RPMI7951 (cell line): ENCODE measurements at regions not wholly inside any gene's neighbourhood (a gene's known extent, or its start where the extent isn't known, plus 50 kb on each side); places are given as distances from the start of the nearest gene placed in this dataset.
"Not testable (repeated sequence)": the region's sequence is repeated elsewhere in the genome, so short reads cannot be mapped to it uniquely, and the experiment has no call there.

Experiments used
- DNase-seq: peaks from one replicate; pipeline ENCODE4 v3.0.0-alpha.2; 2012; ENCODE audit warnings: low read depth

DNA sequence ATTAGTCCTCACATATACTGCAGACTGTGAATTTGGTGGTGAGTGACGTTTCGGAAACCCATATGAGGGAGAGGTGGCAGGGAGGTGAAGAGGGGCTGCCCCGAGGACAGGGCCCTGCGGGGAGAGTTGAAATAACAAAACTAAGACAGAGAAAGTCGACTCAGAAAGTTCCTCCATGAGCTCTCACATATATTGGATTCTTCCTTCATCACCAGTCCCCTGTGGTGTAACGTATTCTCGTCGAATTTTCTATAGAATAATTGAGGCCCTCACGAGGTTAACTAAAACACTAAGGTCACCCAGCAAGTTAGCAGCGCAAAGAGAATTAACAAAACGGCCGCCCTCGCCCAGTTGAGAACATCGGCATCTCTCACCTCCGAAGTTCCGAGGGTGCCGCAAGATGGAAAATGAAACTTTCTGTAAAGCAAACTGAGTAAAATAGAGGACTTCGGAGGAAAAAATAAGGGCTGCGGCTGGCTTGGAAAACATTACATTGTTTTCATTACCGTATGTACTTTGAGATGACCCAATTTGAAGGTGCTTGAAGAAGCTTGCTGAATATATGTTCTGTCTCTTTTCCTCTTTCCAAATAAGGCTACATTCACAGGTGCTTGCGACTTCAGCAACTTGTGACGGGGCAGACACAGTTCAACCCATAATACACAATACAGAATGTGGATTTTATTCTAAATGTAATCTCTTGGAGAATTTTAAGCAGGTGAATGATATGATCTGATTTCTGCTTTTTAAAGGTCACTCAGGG, 490.9 kb upstream of the JARID2 start:
- DNase-seq, result no peak

- DNase-seq, result no peak
Observed at GRCh38 chr6:14756340-14756739, 489.5 kb upstream of the JARID2 start.

GRCh38 chr6:14757014-14757413, 488.9 kb upstream of the JARID2 start:
- DNase-seq, result no peak

DNA sequence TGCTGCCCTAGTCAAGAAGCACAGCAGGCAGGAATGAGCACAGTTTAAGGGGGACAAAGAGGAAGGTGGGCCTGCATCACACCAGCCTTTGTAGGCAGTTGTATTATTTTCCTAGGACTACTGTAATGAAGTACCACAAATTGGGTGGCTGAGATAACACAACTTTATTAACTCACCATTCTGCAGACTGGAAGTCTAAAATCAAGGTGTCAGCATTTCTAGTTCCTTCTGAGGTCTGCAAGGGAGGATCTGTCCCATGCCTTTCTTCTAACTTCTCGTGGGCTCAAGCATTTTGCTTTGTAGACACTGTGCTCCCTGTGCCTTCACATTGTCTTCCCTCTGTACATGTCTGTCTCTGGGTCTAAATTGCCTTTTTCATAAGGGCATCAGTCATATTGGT, 488.5 kb upstream of the JARID2 start:
- no peak for DNase-seq

- no peak for DNase-seq
Observed at GRCh38 chr6:14758421-14759081, 487.3 kb upstream of the JARID2 start.

DNA sequence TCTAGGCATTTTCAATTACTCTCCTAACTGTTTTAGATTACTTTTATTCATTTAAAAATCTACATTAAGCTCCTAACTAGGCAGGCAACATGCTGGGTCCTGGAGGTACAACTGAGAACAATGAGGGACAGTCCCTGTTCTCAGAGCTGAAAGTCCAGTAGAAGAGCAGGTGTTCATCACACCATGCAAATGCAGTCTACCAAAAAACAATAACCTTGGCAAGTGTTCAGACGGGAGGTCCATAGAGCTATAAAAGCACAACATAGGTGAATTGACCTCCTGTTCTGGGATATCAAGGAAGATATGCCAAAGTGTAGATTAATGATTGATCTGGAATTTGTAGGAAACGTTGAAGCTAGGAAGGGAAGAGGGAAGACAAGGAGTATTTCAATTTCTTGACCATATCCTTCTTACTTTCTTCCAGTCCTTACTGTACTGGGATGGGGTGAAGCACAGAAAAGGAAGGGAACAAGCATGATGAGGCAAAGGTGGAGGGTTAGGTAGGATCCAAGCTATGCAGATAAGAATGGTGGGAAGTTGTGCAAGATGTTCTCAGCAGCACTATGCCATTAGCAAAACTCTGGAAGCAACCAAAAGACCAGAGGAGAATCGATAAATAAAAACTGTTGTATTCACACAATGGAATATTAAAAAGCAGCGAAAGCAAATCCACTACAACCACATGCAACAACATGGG, 485.7 kb upstream of the JARID2 start:
- DNase-seq, result no peak

DNA sequence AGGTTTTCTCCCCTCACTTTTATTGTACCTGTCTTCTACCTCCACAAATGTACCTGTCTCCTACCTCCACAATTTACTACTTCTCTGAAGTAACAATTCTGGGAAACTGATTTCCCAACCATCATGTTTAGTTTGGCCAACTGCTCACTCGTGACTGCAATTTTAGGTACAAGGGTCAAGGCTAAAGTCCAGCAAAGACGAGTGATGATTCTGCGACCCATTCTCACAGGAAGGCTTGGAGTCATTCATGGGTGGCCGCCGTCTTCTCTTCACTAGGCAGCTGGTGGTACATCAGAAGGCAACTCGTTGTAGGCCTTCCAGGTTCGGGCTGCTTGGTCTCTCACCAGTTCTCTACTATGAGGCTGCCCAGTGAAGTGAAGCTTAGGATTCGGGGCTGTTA, 483.8 kb upstream of the JARID2 start:
- DNase-seq, result no peak

DNA sequence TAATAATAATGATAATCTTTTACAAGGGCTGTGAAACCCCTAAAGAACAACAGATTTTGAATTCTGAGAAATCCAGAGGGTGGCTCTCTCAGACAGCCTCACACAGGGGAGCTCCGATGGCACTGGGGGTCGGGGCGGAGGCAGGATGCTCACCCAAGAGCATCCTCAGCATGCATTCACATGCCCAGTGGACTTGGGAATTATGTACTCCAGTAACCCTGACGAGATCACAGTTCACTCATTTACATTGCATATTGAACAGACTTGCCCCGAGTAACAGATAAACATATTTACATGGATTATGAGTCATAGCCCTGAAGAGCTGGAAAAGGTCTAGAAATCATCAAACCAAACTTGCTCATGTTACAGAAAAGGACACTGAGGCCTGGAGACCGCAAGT, 482.7 kb upstream of the JARID2 start:
- DNase-seq, result peak; percentile 37

- no peak for DNase-seq
Observed at GRCh38 chr6:14763616-14764015, 482.3 kb upstream of the JARID2 start.

DNA sequence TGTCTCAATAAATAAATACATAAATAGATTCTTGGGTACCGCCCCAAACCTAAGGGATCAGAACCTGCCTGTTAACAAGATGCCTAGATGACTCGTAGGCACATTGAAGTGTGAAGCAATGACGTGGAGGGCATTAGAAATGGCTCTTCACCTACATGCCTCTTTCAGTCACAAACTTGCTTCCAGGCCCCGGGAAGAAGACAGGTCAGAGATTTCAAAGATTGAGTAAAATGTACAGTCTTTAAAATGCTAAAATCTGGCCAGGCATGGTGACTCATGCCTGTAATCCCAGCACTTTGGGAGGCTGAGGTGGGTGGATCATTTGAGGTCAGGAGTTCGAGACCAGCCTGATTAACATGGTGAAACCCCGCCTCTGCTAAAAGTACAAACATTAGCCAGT, 480.8 kb upstream of the JARID2 start:
- DNase-seq, result peak; percentile 45

GRCh38 chr6:14765721-14766390, 480.0 kb upstream of the JARID2 start:
- DNase-seq, result peak; percentile 26

- DNase-seq, result no peak
Observed at GRCh38 chr6:14766391-14766994, 479.4 kb upstream of the JARID2 start.

GRCh38 chr6:14767226-14767625, 478.6 kb upstream of the JARID2 start:
- no peak for DNase-seq

- DNase-seq, result no peak
Observed at GRCh38 chr6:14770040-14770439, 475.8 kb upstream of the JARID2 start.

GRCh38 chr6:14770572-14770971, 475.3 kb upstream of the JARID2 start:
- DNase-seq, result peak; percentile 91

- DNase-seq, result no peak
Observed at GRCh38 chr6:14771016-14771415, 474.9 kb upstream of the JARID2 start.

GRCh38 chr6:14772188-14772587, 473.7 kb upstream of the JARID2 start:
- DNase-seq, result no peak

DNA sequence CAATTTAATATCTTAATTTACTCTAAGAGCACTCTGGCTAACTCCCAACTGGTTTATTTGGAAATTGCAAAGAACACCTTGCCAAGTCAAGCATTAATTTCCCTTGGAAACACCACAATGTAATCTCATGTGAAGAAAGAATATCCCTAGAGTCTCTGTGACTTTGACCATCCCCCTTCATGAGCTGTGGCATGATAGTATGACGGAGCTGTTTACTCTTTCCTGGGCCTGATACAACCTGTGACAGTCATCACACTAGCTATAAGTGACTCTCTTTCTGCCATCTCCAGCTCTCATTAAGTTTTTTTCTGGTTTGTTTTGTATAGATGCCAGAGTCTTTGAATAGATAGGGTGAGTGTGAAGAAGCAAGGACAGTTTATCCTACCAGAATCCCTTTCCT, 470.3 kb upstream of the JARID2 start:
- DNase-seq, result no peak

- DNase-seq, result no peak
Observed at GRCh38 chr6:14776307-14776706, 469.6 kb upstream of the JARID2 start.

DNA sequence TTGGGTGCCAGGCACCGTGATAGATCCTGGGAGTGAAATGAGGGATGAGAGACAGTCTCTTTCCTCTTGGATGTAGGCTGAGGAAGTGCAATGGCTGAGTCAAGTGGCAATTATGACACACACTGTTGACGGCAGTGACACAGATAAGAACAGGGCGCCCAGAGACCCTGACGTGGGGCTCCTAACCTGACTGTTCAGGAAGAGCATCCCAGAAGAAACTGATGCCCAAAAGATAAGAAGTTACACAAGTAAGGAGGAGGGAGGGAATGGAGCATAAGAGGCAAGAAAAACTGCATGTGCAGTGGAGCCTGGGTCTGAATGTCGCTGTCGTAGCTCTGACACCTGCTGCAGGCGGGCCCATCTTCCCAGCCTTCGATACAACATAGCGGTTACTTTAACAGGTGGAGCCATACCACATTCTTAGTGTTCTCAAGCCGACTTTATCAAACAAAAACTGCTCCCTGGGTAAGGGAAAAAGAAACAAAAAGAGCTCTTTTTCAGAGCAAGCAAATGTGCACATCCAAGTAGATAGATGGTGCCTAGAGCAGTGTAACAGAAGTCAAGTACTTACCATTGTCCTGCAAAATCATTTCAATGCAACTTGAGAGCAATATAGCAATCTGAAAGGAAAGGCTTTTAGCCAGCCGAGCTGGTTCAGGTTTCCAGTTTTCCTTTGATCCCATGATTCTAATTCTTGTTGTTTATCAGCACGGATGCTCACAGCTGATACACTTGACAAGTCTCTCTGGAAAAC, 463.9 kb upstream of the JARID2 start:
- no peak for DNase-seq

- DNase-seq, result not testable (repeated sequence)
Observed at GRCh38 chr6:14782921-14783464, 462.9 kb upstream of the JARID2 start.
